Activated CD8-positive, alpha-beta memory T cell treated with anti-CD3 and anti-CD28 coated beads, Interleukin-2, amount 10 ng/mL, durations not matched to agents 7 days and 5 days (primary cell): ENCODE measurements at regions not wholly inside any gene's neighbourhood (a gene's known extent, or its start where the extent isn't known, plus 50 kb on each side); places are given as distances from the start of the nearest gene placed in this dataset.

Experiments
- ATAC-seq: fragments of 150-1000 bp; cut with Tn5 transposase; one replicate; pipeline ENCODE4 v1.10.0; 2021; ENCODE audit warnings: moderate library complexity
- CTCF ChIA-PET: fragments of 350-600 bp; sonication (Branson Sonifier 250); formaldehyde crosslinking; loops from one replicate; lab custom pipeline; 2021; ENCODE audit warnings: antibody characterized with exemption; lab: Charles Lee
- DNase-seq: peaks from one replicate; pipeline ENCODE4 v3.0.0-alpha.2; 2020
- H3K27ac Mint-ChIP-seq: one replicate; pipeline ENCODE4 v1.8.0; 2021; ENCODE audit warnings: mild to moderate bottlenecking, mixed read lengths
- H3K27me3 Mint-ChIP-seq: one replicate; pipeline ENCODE4 v1.8.0; 2021; ENCODE audit warnings: mixed read lengths
- H3K36me3 Mint-ChIP-seq: one replicate; pipeline ENCODE4 v1.8.0; 2021; ENCODE audit warnings: mild to moderate bottlenecking, mixed read lengths
- H3K4me1 Mint-ChIP-seq: one replicate; pipeline ENCODE4 v1.8.0; 2021; ENCODE audit warnings: mixed read lengths
- H3K4me3 Mint-ChIP-seq: one replicate; pipeline ENCODE4 v1.8.0; 2021; ENCODE audit warnings: mild to moderate bottlenecking, moderate library complexity, mixed read lengths
- H3K9me3 Mint-ChIP-seq: one replicate; pipeline ENCODE4 v1.8.0; 2022; ENCODE audit warnings: low read depth, mixed read lengths

GRCh38 chr20:17807651-17808050 lies 107.9 kb downstream of the BANF2 start:
- CTCF ChIA-PET: no interaction called here
- H3K36me3 Mint-ChIP-seq: no peaks in the 10 kb centered on the region
- DNase-seq (no peak), ATAC-seq (no peak)
- no peak overlapping the region for H3K27ac Mint-ChIP-seq
- H3K4me3 Mint-ChIP-seq: no peak overlapping the region
- H3K9me3 Mint-ChIP-seq: no peaks in the 10 kb centered on the region
- H3K27me3 Mint-ChIP-seq: peaks cover 8% of the 10 kb centered on the region
- no peaks in the 10 kb centered on the region for H3K4me1 Mint-ChIP-seq

- Mint-ChIP-seq H3K27me3 (peaks cover 10% of the 10 kb centered on the region), H3K4me1 (no peaks in the 10 kb centered on the region), H3K9me3 (no peaks in the 10 kb centered on the region), H3K4me3 (no peak overlapping the region), H3K27ac (no peak overlapping the region), H3K36me3 (no peaks in the 10 kb centered on the region)
- CTCF ChIA-PET: no interaction called here
- DNase-seq (no peak), ATAC-seq (no peak)
These were observed 107.1 kb downstream of the BANF2 start for GRCh38 chr20:17806739-17807441.

- Mint-ChIP-seq H3K4me3 (no peak overlapping the region), H3K4me1 (no peaks in the 10 kb centered on the region), H3K36me3 (no peaks in the 10 kb centered on the region), H3K27ac (no peak overlapping the region), H3K27me3 (peaks cover 10% of the 10 kb centered on the region), H3K9me3 (no peaks in the 10 kb centered on the region)
- ATAC-seq (no peak), DNase-seq (no peak)
- CTCF ChIA-PET: no interaction called here
These were observed 106.3 kb downstream of the BANF2 start for GRCh38 chr20:17806107-17806506.

- no peak for ATAC-seq
- Mint-ChIP-seq H3K4me3 (no peak overlapping the region), H3K9me3 (no peaks in the 10 kb centered on the region), H3K36me3 (no peaks in the 10 kb centered on the region), H3K27ac (no peak overlapping the region), H3K4me1 (no peaks in the 10 kb centered on the region), H3K27me3 (peaks cover 23% of the 10 kb centered on the region)
- CTCF ChIA-PET: no interaction called here
- no peak for DNase-seq
These were observed 104.0 kb downstream of the BANF2 start for GRCh38 chr20:17803765-17804164.

- DNase-seq (no peak), ATAC-seq (no peak)
- Mint-ChIP-seq H3K9me3 (no peaks in the 10 kb centered on the region), H3K4me1 (no peaks in the 10 kb centered on the region), H3K36me3 (no peaks in the 10 kb centered on the region), H3K4me3 (no peak overlapping the region), H3K27me3 (peaks cover 43% of the 10 kb centered on the region), H3K27ac (no peak overlapping the region)
- CTCF ChIA-PET: no interaction called here
These were observed 99.9 kb downstream of the BANF2 start for GRCh38 chr20:17799575-17800227.

- no peaks in the 10 kb centered on the region for H3K36me3 Mint-ChIP-seq
- ATAC-seq: no peak
- no peak overlapping the region for H3K4me3 Mint-ChIP-seq
- CTCF ChIA-PET: no interaction called here
- no peak overlapping the region for H3K27ac Mint-ChIP-seq
- no peak for DNase-seq
- H3K4me1 Mint-ChIP-seq: no peaks in the 10 kb centered on the region
- no peaks in the 10 kb centered on the region for H3K9me3 Mint-ChIP-seq
- H3K27me3 Mint-ChIP-seq: peaks cover 41% of the 10 kb centered on the region
These were observed 98.8 kb downstream of the BANF2 start for GRCh38 chr20:17798601-17799000.

- CTCF ChIA-PET: no interaction called here
- H3K4me1 Mint-ChIP-seq: no peaks in the 10 kb centered on the region
- H3K9me3 Mint-ChIP-seq: no peaks in the 10 kb centered on the region
- no peak for ATAC-seq
- H3K4me3 Mint-ChIP-seq: no peak overlapping the region
- H3K27me3 Mint-ChIP-seq: peaks cover 41% of the 10 kb centered on the region
- H3K36me3 Mint-ChIP-seq: no peaks in the 10 kb centered on the region
- H3K27ac Mint-ChIP-seq: no peak overlapping the region
- no peak for DNase-seq
These were observed 97.8 kb downstream of the BANF2 start for GRCh38 chr20:17797579-17797978.

GRCh38 chr20:17797161-17797560 lies 97.4 kb downstream of the BANF2 start:
- Mint-ChIP-seq H3K36me3 (no peaks in the 10 kb centered on the region), H3K27ac (no peak overlapping the region), H3K9me3 (no peaks in the 10 kb centered on the region), H3K4me3 (no peak overlapping the region), H3K4me1 (no peaks in the 10 kb centered on the region), H3K27me3 (peaks cover 41% of the 10 kb centered on the region)
- no peak for DNase-seq
- CTCF ChIA-PET: no interaction called here
- ATAC-seq: no peak

- Mint-ChIP-seq H3K36me3 (no peaks in the 10 kb centered on the region), H3K9me3 (no peaks in the 10 kb centered on the region), H3K27ac (no peak overlapping the region), H3K27me3 (peaks cover 40% of the 10 kb centered on the region), H3K4me1 (no peaks in the 10 kb centered on the region), H3K4me3 (no peak overlapping the region)
- DNase-seq (no peak), ATAC-seq (no peak)
- CTCF ChIA-PET: no interaction called here
These were observed 96.4 kb downstream of the BANF2 start for GRCh38 chr20:17796091-17796563.

GRCh38 chr20:17795501-17796071 lies 95.8 kb downstream of the BANF2 start:
- Mint-ChIP-seq H3K9me3 (no peaks in the 10 kb centered on the region), H3K4me1 (no peaks in the 10 kb centered on the region), H3K4me3 (no peak overlapping the region), H3K27ac (no peak overlapping the region), H3K27me3 (peaks cover 41% of the 10 kb centered on the region), H3K36me3 (no peaks in the 10 kb centered on the region)
- DNase-seq: no peak
- ATAC-seq: no peak
- CTCF ChIA-PET: no interaction called here

GRCh38 chr20:17795003-17795402 lies 95.2 kb downstream of the BANF2 start:
- H3K4me1 Mint-ChIP-seq: no peaks in the 10 kb centered on the region
- ATAC-seq (no peak), DNase-seq (no peak)
- CTCF ChIA-PET: no interaction called here
- H3K36me3 Mint-ChIP-seq: no peaks in the 10 kb centered on the region
- peaks cover 36% of the 10 kb centered on the region for H3K27me3 Mint-ChIP-seq
- no peaks in the 10 kb centered on the region for H3K9me3 Mint-ChIP-seq
- no peak overlapping the region for H3K4me3 Mint-ChIP-seq
- no peak overlapping the region for H3K27ac Mint-ChIP-seq

- Mint-ChIP-seq H3K4me3 (no peak overlapping the region), H3K9me3 (no peaks in the 10 kb centered on the region), H3K27me3 (peaks cover 30% of the 10 kb centered on the region), H3K4me1 (no peaks in the 10 kb centered on the region), H3K27ac (no peak overlapping the region), H3K36me3 (no peaks in the 10 kb centered on the region)
- CTCF ChIA-PET: no interaction called here
- DNase-seq (no peak), ATAC-seq (no peak)
These were observed 94.6 kb downstream of the BANF2 start for GRCh38 chr20:17794400-17794799.

- no peaks in the 10 kb centered on the region for H3K9me3 Mint-ChIP-seq
- CTCF ChIA-PET: no interaction called here
- no peaks in the 10 kb centered on the region for H3K4me1 Mint-ChIP-seq
- peaks cover 30% of the 10 kb centered on the region for H3K27me3 Mint-ChIP-seq
- H3K36me3 Mint-ChIP-seq: no peaks in the 10 kb centered on the region
- H3K27ac Mint-ChIP-seq: no peak overlapping the region
- no peak for DNase-seq
- ATAC-seq: no peak
- no peak overlapping the region for H3K4me3 Mint-ChIP-seq
These were observed 94.2 kb downstream of the BANF2 start for GRCh38 chr20:17793986-17794385.

GRCh38 chr20:17790296-17790695 lies 90.5 kb downstream of the BANF2 start:
- CTCF ChIA-PET: no interaction called here

More at GRCh38 chr20:17790296-17790695, 90.5 kb downstream of the BANF2 start:
- DNase-seq (no peak), ATAC-seq (no peak)
- Mint-ChIP-seq H3K4me3 (no peak overlapping the region), H3K36me3 (no peaks in the 10 kb centered on the region), H3K4me1 (no peaks in the 10 kb centered on the region), H3K9me3 (no peaks in the 10 kb centered on the region), H3K27me3 (peaks cover 9% of the 10 kb centered on the region), H3K27ac (no peak overlapping the region)
